VCaP (cell line): ENCODE measurements at regions not wholly inside any gene's neighbourhood (a gene's known extent, or its start where the extent isn't known, plus 50 kb on each side); places are given as distances from the start of the nearest gene placed in this dataset.

Experiments
- H3K27ac ChIP-seq: fragments of 450-650 bp; 2 replicates; pipeline ENCODE4 v1.5.1; 2017
- TF ChIP-seq, protein P1 (sequence below): fragments of 450-650 bp; conservative IDR thresholded peaks from 2 replicates; pipeline ENCODE4 v1.5.1; 2017; ENCODE audit warnings: mild to moderate bottlenecking, moderate library complexity

DNA sequence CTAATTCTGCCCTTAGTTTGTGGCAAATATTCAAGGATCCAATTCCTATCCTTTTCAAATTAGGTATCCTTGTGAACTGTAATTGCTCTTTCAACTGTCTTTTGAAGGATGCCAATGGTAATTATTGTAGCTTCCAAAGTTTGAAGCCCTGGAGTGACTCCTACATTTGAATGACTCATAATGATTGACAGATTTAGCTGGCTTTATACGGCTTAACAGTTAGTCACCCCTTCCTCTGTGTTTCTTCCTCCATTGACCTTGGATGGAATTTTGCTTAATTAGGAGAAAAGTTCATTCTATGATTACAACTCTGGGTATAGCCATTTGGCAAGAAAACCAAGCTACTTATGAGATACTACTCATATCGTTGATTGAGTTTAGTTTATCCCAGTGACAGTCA lies 639.3 kb upstream of the KIRREL3 start:
- TF ChIP-seq, protein P1, sequence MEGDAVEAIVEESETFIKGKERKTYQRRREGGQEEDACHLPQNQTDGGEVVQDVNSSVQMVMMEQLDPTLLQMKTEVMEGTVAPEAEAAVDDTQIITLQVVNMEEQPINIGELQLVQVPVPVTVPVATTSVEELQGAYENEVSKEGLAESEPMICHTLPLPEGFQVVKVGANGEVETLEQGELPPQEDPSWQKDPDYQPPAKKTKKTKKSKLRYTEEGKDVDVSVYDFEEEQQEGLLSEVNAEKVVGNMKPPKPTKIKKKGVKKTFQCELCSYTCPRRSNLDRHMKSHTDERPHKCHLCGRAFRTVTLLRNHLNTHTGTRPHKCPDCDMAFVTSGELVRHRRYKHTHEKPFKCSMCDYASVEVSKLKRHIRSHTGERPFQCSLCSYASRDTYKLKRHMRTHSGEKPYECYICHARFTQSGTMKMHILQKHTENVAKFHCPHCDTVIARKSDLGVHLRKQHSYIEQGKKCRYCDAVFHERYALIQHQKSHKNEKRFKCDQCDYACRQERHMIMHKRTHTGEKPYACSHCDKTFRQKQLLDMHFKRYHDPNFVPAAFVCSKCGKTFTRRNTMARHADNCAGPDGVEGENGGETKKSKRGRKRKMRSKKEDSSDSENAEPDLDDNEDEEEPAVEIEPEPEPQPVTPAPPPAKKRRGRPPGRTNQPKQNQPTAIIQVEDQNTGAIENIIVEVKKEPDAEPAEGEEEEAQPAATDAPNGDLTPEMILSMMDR: no peak

DNA sequence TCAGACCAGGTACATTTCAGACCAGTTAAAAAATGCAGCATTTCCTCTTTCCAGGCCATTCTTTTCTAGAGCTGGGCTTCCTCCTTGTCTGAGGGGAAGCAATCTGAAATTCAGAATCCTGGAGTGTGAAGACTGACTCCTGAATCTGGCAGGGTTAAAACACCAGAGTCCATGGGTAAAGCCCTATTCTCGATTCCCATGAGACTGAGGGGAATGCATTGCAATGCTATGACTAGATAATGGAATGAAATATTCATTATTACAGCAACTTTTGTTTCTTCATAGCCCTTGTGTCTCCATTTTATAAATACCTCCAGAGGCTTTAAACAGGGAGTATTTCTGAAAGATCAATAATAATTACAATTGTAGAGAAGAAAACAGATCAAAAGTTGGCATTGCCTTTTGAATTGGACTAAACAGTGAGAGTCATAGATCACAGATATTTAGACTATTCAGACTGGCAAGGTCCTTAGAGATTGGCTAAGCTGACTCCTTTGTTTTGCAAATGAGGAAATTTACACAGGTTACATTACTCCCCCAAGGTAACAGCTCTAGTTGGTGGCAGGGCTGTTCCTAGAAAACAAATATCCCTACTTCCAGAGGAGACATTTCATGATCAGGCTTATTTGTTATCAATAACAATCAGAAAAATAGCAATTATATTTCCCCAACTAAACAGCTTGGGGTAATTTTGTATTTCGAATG lies 632.6 kb upstream of the KIRREL3 start:
- H3K27ac ChIP-seq: no peak overlapping the region
- TF ChIP-seq, protein P1: no peak

More for the DNA sequence above, 639.3 kb upstream of the KIRREL3 start:
- H3K27ac ChIP-seq: no peak overlapping the region

DNA sequence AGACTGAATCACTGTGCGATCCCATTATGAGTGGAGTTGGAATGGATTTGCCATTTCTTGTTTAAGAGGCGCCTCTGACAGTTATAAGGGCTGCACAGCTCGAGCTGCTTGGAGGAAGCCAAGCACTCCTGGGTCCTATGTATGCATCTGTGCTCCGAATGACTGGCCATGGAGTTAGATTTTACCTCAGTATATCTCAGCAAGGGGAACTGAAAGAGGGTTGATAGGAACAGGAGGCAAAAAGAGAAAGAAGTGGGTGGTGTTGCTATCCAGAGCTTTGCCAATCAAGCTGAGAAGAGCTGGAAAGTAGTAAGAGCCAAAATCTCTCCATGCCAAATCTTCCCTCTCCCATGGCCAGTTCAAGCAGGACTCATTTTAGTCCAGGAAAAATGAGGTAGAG lies 632.0 kb upstream of the KIRREL3 start:
- TF ChIP-seq, protein P1: no peak
- H3K27ac ChIP-seq: no peak overlapping the region

DNA sequence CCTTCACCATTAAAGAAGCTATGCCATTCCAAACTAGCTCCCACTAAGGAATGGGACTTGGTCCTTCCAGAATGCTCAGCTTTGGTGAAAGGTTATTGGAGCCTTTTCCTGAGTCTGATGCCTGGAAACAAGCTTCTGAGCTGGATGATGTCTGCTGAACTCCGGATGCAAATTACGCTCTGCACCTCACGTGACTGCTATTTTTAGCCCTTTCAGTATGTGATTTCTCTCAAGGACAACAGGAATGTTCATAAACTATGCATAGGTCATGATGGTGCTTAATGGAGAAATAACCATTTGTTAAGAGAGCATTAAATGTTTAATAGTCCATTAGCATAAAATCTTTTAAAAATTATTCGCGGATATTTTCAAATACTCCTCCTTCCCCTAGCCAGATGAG lies 631.4 kb upstream of the KIRREL3 start:
- no peak overlapping the region for H3K27ac ChIP-seq
- TF ChIP-seq, protein P1: no peak

DNA sequence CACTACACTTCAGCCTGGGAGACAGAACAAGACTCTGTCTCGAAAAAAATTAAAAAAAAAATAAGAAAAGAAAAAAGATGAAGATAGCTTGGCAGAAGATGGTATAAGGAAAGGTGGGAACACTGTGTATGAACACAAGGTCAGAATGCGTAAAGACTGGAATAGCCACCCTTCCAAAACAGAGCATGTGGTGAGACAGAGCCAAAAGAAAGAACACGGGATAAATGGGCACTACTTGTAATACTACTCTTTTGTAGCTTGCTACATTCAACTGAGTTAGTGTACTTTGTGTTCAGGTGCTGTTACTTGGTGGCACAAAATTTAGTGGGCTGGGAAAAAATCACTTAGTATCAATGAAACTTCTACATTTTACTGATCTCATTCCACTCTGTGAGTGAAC lies 628.6 kb upstream of the KIRREL3 start:
- H3K27ac ChIP-seq: no peak overlapping the region
- TF ChIP-seq, protein P1: no peak

DNA sequence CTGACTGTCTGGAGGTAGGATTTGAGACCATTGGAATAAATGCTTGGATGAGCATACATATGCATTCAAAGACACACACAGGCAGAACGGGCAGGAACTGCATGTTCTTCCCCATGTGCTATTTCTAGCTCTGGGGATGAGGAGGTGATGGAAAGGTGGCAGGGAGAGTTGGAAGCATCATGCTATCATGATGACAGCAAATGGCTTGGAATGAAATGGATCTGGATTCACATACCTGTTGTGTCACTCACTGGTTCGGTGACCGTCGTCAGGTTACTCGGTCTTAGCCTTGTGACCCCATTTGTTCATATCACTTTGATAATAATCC lies 627.9 kb upstream of the KIRREL3 start:
- no peak overlapping the region for H3K27ac ChIP-seq
- TF ChIP-seq, protein P1: no peak

DNA sequence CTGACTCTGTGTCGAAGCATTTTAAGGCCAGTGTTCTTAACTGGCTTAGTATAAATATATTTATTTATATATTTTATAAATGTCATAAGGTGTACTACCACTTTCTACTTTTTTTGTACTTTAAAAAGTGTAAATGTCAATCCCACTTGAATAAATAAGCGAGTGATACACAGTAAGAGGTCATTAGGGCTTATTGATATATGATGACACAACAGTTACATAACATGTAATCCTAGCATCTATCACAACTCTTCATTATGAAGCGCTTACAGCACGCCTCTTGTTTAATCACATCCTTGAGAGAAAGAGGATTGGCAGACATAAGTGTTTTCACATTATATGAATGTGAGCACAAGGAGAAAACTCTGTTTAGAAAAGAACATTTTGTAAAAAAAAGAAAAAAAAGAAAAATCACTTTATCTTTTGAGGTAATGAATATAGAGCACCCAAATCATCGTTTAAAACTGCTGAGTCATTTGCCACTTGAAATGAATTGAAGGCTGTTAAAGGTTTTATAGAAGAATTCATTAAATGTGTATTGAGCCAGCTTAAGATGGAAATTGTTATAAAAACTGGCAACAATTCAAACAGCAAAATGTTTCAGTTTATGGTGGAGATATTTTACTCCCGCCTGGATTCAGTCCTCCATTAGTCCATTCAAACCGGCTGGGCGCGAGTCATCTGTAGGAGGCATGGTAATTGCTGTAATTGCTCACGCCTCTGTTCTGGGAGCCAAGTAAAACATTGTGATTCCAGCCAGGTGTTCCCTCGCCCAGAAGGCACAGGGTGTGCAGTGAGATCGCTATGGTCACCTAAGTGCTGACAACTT lies 627.3 kb upstream of the KIRREL3 start:
- H3K27ac ChIP-seq: no peak overlapping the region
- TF ChIP-seq, protein P1: no peak
